ENCODE measurements at regions not wholly inside any gene's neighbourhood (a gene's known extent, or its start where the extent isn't known, plus 50 kb on each side); places are given as distances from the start of the nearest gene placed in this dataset.

DNA sequence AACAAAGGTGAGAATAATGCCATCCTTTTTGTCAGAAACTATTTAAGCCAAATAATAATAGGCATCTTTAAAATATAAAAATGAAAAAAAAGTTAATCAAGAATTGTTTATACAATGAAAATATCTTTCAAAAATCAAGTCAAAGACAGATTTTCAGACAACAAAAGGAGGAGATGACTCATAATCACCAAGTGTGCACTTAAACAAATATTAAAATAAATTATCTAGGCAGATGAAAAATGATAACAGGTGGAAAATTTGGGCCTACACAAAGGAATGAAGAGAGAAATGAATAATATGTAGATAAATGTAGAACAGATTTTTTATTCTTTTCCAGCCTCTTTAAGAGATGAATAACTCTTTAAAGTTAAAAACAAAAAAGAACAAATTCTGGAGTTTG lies 250.0 kb upstream of the PLEKHG7 start:
- TF ChIP-seq EZH2 (IDR thresholded peaks at IDR 0.05) = no peak
- no peak for TF ChIP-seq POLR2AphosphoS5 (IDR thresholded peaks at IDR 0.05; ENCODE audit: borderline replicate concordance, low read depth, low read length)
